HG03175 (cell line): ENCODE measurements at regions not wholly inside any gene's neighbourhood (a gene's known extent, or its start where the extent isn't known, plus 50 kb on each side); places are given as distances from the start of the nearest gene placed in this dataset.

Experiments
- ATAC-seq: cut with Tn5 transposase; IDR thresholded peaks from one replicate; pipeline ENCODE4 v1.9.1; 2021; ENCODE audit warnings: mild to moderate bottlenecking, moderate library complexity; ENCODE audit not compliant: unreplicated experiment

GRCh38 chr2:7574385-7574784, 657.2 kb downstream of the RNF144A start:
- no peak for ATAC-seq

- ATAC-seq, result no peak
Measured at GRCh38 chr2:7577769-7578168, 660.6 kb downstream of the RNF144A start.

GRCh38 chr2:7584017-7584416, 666.8 kb downstream of the RNF144A start:
- no peak for ATAC-seq

- ATAC-seq, result no peak
Measured at GRCh38 chr2:7586898-7587297, 669.7 kb downstream of the RNF144A start.

- no peak for ATAC-seq
Measured at GRCh38 chr2:7588295-7588694, 671.1 kb downstream of the RNF144A start.

- no peak for ATAC-seq
Measured at GRCh38 chr2:7592618-7593140, 675.5 kb downstream of the RNF144A start.

GRCh38 chr2:7593360-7593759, 676.1 kb downstream of the RNF144A start:
- no peak for ATAC-seq

GRCh38 chr2:7594211-7594610, 677.0 kb downstream of the RNF144A start:
- no peak for ATAC-seq

- no peak for ATAC-seq
Measured at GRCh38 chr2:7595206-7595605, 678.0 kb downstream of the RNF144A start.

- ATAC-seq, result no peak
Measured at GRCh38 chr2:7598402-7598801, 681.2 kb downstream of the RNF144A start.

- ATAC-seq, result no peak
Measured at GRCh38 chr2:7599462-7600258, 682.4 kb downstream of the RNF144A start.

- no peak for ATAC-seq
Measured at GRCh38 chr2:7601990-7602389, 684.8 kb downstream of the RNF144A start.

- ATAC-seq, result no peak
Measured at GRCh38 chr2:7604456-7604855, 687.2 kb downstream of the RNF144A start.

- ATAC-seq, result no peak
Measured at GRCh38 chr2:7607441-7608173, 690.4 kb downstream of the RNF144A start.

GRCh38 chr2:7609556-7609955, 692.3 kb downstream of the RNF144A start:
- no peak for ATAC-seq

GRCh38 chr2:7609974-7610373, 692.8 kb downstream of the RNF144A start:
- ATAC-seq, result no peak

- ATAC-seq, result no peak
Measured at GRCh38 chr2:7611750-7612149, 694.5 kb downstream of the RNF144A start.

- ATAC-seq, result no peak
Measured at GRCh38 chr2:7612969-7613368, 695.8 kb downstream of the RNF144A start.

- ATAC-seq, result no peak
Measured at GRCh38 chr2:7613831-7614230, 696.6 kb downstream of the RNF144A start.

- no peak for ATAC-seq
Measured at GRCh38 chr2:7618031-7618430, 700.8 kb downstream of the RNF144A start.

GRCh38 chr2:7619203-7619970, 702.2 kb downstream of the RNF144A start:
- no peak for ATAC-seq
